Caco-2 (cell line): ENCODE measurements at regions not wholly inside any gene's neighbourhood (a gene's known extent, or its start where the extent isn't known, plus 50 kb on each side); places are given as distances from the start of the nearest gene placed in this dataset.
A peak's percentile ranks its signal among the peaks of the same experiment; 100 is the strongest.

Experiments used
- BruUV-seq: library from RNA; stranded (reverse); fragments of 400-500 nt; replicated peaks from 2 replicates; lab custom pipeline; 2021; lab: Mats Ljungman, UMichigan
- CTCF ChIA-PET: fragments of 300-600 bp; sonication (Branson Sonifier 250); formaldehyde crosslinking; loops from one replicate; lab custom pipeline; 2022; ENCODE audit warnings: antibody characterized with exemption; lab: Charles Lee
- POLR2A ChIA-PET: fragments of 300-600 bp; sonication (Branson Sonifier 250); formaldehyde crosslinking; loops from one replicate; lab custom pipeline; 2022; ENCODE audit warnings: antibody characterized with exemption; lab: Charles Lee
- DNase-seq, 2 experiments: peaks; one replicate each; pipeline versions ENCODE4 v3.0.0 to v3.0.0-alpha.2; 2020 to 2022
- H3K27me3 ChIP-seq: replicated peaks from 2 replicates; pipeline ENCODE4 v1.6.0; 2011; ENCODE audit warnings: low read length; ENCODE audit not compliant: control insufficient read depth, insufficient read depth
- H3K36me3 ChIP-seq: 2 replicates; pipeline ENCODE4 v1.5.1; 2011; ENCODE audit warnings: low read length; ENCODE audit not compliant: control insufficient read depth, insufficient read depth
- H3K4me1 ChIP-seq: fragments of 250-450 bp; sonication (Bioruptor Pico); 2 replicates; pipeline ENCODE4 v1.5.1; 2020; ENCODE audit warnings: mild to moderate bottlenecking
- H3K4me3 ChIP-seq: 2 replicates; pipeline ENCODE4 v1.5.1; 2011; ENCODE audit warnings: low read depth, mild to moderate bottlenecking, control low read depth, low read length
- H3K9me3 ChIP-seq: fragments of 250-450 bp; sonication (Bioruptor Pico); 2 replicates; pipeline ENCODE4 v1.5.1; 2020; ENCODE audit warnings: mild to moderate bottlenecking, moderate library complexity
- H3K27ac Mint-ChIP-seq: one replicate; pipeline ENCODE4 v1.8.0; 2022; ENCODE audit warnings: mixed read lengths; ENCODE audit not compliant: unreplicated experiment
- H3K27me3 Mint-ChIP-seq: one replicate; pipeline ENCODE4 v1.8.0; 2022; ENCODE audit warnings: mixed read lengths; ENCODE audit not compliant: insufficient read depth, unreplicated experiment
- H3K36me3 Mint-ChIP-seq: one replicate; pipeline ENCODE4 v1.8.0; 2022; ENCODE audit warnings: mild to moderate bottlenecking, mixed read lengths; ENCODE audit not compliant: insufficient read depth, unreplicated experiment
- H3K4me1 Mint-ChIP-seq: one replicate; pipeline ENCODE4 v1.8.0; 2022; ENCODE audit warnings: low read depth, mixed read lengths; ENCODE audit not compliant: unreplicated experiment
- H3K4me3 Mint-ChIP-seq: one replicate; pipeline ENCODE4 v1.8.0; 2022; ENCODE audit warnings: mild to moderate bottlenecking, moderate library complexity, mixed read lengths; ENCODE audit not compliant: unreplicated experiment
- H3K9me3 Mint-ChIP-seq: one replicate; pipeline ENCODE4 v1.8.0; 2022; ENCODE audit warnings: mixed read lengths; ENCODE audit not compliant: unreplicated experiment
- intact Hi-C: fragments of 100-400 bp; cut with micrococcal nuclease; formaldehyde crosslinking; loops from one replicate; pipeline ENCODE4 v1.10.0; 2022; ENCODE audit not compliant: unreplicated experiment
- TF ChIP-seq, protein P1 (sequence below), 2 experiments: fragments of 200-600 bp in 1 of 2; IDR thresholded peaks; 1 replicate in 1 of 2; 2 replicates in 1 of 2; pipeline versions ENCODE4 v1.5.1 to v1.8.0; 2011 to 2022; ENCODE audit warnings: antibody characterized with exemption in 1 of 2, control low read depth in 1 of 2, inconsistent platforms in 1 of 2, low read depth in 1 of 2, low read length in 1 of 2, mild to moderate bottlenecking in 1 of 2, moderate library complexity in 1 of 2; ENCODE audit not compliant: insufficient read depth in 1 of 2, severe bottlenecking in 1 of 2, unreplicated experiment in 1 of 2

DNA sequence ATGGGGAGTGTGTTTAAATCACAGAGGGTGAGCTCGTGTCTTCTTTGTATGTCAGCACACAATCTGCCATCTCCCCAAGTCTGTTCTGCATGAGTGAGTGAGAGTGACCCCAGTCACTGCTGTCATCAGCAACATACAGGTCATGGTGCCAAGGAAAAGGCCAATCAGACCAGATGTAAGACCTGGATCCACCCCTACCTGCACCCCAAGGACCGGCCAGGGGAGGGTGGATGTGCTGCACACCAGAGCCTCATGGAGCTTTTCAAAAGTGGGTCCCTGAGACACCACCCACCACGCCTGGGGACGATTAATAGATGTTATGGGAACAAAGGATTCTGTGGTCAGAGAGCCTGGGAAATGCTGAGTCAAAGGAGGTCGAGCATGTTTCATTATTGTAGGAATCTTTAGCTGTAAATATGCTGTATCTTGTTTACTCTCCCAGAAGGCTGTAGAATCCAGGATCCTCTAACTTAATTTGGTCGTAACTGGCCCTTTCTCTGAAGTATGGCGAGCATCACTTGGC lies 420.5 kb downstream of the RPS24 start:
- no peaks in the 10 kb centered on the region for H3K36me3 ChIP-seq
- no peak overlapping the region for H3K4me3 Mint-ChIP-seq
- H3K36me3 Mint-ChIP-seq, result no peaks in the 10 kb centered on the region
- TF ChIP-seq, protein P1, sequence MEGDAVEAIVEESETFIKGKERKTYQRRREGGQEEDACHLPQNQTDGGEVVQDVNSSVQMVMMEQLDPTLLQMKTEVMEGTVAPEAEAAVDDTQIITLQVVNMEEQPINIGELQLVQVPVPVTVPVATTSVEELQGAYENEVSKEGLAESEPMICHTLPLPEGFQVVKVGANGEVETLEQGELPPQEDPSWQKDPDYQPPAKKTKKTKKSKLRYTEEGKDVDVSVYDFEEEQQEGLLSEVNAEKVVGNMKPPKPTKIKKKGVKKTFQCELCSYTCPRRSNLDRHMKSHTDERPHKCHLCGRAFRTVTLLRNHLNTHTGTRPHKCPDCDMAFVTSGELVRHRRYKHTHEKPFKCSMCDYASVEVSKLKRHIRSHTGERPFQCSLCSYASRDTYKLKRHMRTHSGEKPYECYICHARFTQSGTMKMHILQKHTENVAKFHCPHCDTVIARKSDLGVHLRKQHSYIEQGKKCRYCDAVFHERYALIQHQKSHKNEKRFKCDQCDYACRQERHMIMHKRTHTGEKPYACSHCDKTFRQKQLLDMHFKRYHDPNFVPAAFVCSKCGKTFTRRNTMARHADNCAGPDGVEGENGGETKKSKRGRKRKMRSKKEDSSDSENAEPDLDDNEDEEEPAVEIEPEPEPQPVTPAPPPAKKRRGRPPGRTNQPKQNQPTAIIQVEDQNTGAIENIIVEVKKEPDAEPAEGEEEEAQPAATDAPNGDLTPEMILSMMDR (IDR thresholded peaks at IDR 0.05; ENCODE audit: insufficient read depth in 1 of 2, low read depth in 1 of 2, low read length in 1 of 2, severe bottlenecking in 1 of 2, unreplicated experiment in 1 of 2), result no peak
- CTCF ChIA-PET, result no interaction called here
- intact Hi-C loops, result loop anchor here (10.0 kb wide), 2 partner anchors 201 to 521 kb away; no protein-coding TSS in a partner anchor
- peaks cover 14% of the 10 kb centered on the region for H3K4me1 Mint-ChIP-seq
- DNase-seq, result no peak
- H3K9me3 Mint-ChIP-seq, result peaks cover 4% of the 10 kb centered on the region
- H3K27me3 ChIP-seq, result no peaks in the 10 kb centered on the region
- H3K4me3 ChIP-seq, result no peak overlapping the region
- POLR2A ChIA-PET, result no interaction called here
- no peaks in the 10 kb centered on the region for H3K27me3 Mint-ChIP-seq
- BruUV-seq, result no TSS peak
- peaks cover 27% of the 10 kb centered on the region for H3K4me1 ChIP-seq
- no peak overlapping the region for H3K27ac Mint-ChIP-seq
- no peaks in the 10 kb centered on the region for H3K9me3 ChIP-seq

DNA sequence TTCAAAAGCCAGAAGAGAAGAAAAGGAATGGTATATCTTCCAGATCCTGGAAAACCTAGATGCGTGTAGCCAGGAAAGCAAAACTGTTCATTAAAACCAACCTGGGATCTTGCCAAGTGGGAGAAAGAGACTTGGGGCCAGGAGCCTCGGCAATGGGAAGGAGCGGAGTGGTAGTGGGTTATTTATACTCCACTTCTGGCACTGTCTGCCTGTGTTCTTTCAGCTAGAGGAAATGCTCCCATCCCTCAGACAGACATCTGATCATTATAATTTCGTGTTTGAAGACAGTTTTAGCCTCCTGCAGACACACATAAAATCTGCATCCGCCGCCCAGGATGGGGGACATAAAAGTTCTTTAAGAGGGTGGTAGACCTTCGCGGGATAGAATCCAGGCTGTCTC lies 421.6 kb downstream of the RPS24 start:
- TF ChIP-seq, protein P1 (IDR thresholded peaks at IDR 0.05; ENCODE audit: insufficient read depth in 1 of 2, low read depth in 1 of 2, low read length in 1 of 2, severe bottlenecking in 1 of 2, unreplicated experiment in 1 of 2), result no peak
- POLR2A ChIA-PET, result no interaction called here
- Histone ChIP-seq H3K36me3 (no peaks in the 10 kb centered on the region), H3K27me3 (no peaks in the 10 kb centered on the region), H3K9me3 (no peaks in the 10 kb centered on the region), H3K4me1 (peaks cover 37% of the 10 kb centered on the region), H3K4me3 (no peak overlapping the region)
- Mint-ChIP-seq H3K9me3 (no peaks in the 10 kb centered on the region), H3K36me3 (no peaks in the 10 kb centered on the region), H3K27ac (peak overlapping the region; percentile 23), H3K4me1 (peaks cover 16% of the 10 kb centered on the region), H3K4me3 (no peak overlapping the region), H3K27me3 (no peaks in the 10 kb centered on the region)
- CTCF ChIA-PET, result no interaction called here
- DNase-seq, result no peak
- BruUV-seq, result no TSS peak
- intact Hi-C loops, result loop anchor here (10.0 kb wide), 2 partner anchors 200 to 520 kb away; no protein-coding TSS in a partner anchor

DNA sequence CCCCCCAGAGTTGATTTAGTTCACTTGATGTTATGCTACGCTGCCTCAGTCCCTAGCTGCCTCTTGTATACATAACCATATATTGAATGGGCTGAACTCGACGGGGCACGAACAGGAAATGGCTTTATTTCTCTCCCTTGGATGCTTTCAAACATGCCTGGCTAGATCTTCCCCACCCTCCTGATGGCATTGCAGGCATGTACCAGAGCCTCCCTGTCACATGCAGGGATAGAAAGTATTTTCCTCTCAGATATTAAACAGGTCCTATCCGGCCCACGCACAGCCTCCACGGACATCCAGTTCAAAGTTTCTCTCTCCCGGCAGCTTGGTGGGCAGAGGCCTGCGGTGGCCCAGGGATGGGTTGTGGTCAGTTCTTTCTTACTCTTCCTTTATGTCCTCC lies 422.1 kb downstream of the RPS24 start:
- TF ChIP-seq, protein P1 (IDR thresholded peaks at IDR 0.05; ENCODE audit: insufficient read depth in 1 of 2, low read depth in 1 of 2, low read length in 1 of 2, severe bottlenecking in 1 of 2, unreplicated experiment in 1 of 2), result no peak
- Mint-ChIP-seq H3K4me3 (no peak overlapping the region), H3K27me3 (no peaks in the 10 kb centered on the region), H3K27ac (peak overlapping the region; percentile 87), H3K9me3 (no peaks in the 10 kb centered on the region), H3K4me1 (peaks cover 20% of the 10 kb centered on the region), H3K36me3 (no peaks in the 10 kb centered on the region)
- ChIA-PET CTCF (no interaction called here), POLR2A (no interaction called here)
- Histone ChIP-seq H3K4me1 (peaks cover 43% of the 10 kb centered on the region), H3K4me3 (no peak overlapping the region), H3K36me3 (no peaks in the 10 kb centered on the region), H3K27me3 (no peaks in the 10 kb centered on the region), H3K9me3 (no peaks in the 10 kb centered on the region)
- intact Hi-C loops, result loop anchor here (10.0 kb wide), 2 partner anchors 199 to 519 kb away; no protein-coding TSS in a partner anchor
- BruUV-seq, result no TSS peak
- no peak for DNase-seq
